Thyroid gland (tissue), 4 donors: ENCODE measurements at regions not wholly inside any gene's neighbourhood (a gene's known extent, or its start where the extent isn't known, plus 50 kb on each side); places are given as distances from the start of the nearest gene placed in this dataset.

Experiments
- POLR2A ChIP-seq, 2 donors: fragments of 450-650 bp; IDR thresholded peaks; one replicate each; pipeline ENCODE4 v1.6.1; 2017; ENCODE audit warnings: antibody characterized with exemption in 2 of 2, mild to moderate bottlenecking in 2 of 2, moderate library complexity in 1 of 2
- TF ChIP-seq, protein P1 (sequence below), 6 experiments: fragments of 200-600 bp in 3 of 6; fragments of 450-650 bp in 3 of 6; sonication (generic) in 3 of 6; IDR thresholded peaks; one replicate each; pipeline ENCODE4 v1.5.1; 2016 to 2019; ENCODE audit warnings: antibody characterized with exemption in 6 of 6, mild to moderate bottlenecking in 2 of 6, inconsistent platforms in 1 of 6, moderate library complexity in 1 of 6

DNA sequence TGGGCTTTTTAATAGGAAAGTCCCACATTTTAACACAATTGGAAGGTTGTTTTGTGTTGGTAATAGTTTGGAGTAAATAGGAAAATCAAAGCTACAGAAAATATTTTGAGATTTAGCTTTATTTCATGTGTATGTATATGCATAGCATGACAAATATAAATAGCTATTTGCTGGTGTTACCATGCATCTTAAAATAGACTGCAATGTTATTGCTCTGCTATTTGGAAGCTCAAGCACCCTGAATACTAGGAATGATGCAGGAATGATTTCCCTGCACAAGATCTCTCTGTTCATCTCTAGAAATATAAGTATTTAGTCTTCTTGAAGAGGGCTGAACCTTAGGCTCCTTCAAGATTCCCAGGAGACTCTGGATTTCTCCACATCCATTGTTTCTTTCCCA is 268.3 kb upstream of the POGK start:
- TF ChIP-seq, protein P1, sequence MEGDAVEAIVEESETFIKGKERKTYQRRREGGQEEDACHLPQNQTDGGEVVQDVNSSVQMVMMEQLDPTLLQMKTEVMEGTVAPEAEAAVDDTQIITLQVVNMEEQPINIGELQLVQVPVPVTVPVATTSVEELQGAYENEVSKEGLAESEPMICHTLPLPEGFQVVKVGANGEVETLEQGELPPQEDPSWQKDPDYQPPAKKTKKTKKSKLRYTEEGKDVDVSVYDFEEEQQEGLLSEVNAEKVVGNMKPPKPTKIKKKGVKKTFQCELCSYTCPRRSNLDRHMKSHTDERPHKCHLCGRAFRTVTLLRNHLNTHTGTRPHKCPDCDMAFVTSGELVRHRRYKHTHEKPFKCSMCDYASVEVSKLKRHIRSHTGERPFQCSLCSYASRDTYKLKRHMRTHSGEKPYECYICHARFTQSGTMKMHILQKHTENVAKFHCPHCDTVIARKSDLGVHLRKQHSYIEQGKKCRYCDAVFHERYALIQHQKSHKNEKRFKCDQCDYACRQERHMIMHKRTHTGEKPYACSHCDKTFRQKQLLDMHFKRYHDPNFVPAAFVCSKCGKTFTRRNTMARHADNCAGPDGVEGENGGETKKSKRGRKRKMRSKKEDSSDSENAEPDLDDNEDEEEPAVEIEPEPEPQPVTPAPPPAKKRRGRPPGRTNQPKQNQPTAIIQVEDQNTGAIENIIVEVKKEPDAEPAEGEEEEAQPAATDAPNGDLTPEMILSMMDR (IDR thresholded peaks at IDR 0.05) = no peak
- no peak for TF ChIP-seq POLR2A (IDR thresholded peaks at IDR 0.05)
